Psoas muscle (tissue), 7 donors: ENCODE measurements at regions not wholly inside any gene's neighbourhood (a gene's known extent, or its start where the extent isn't known, plus 50 kb on each side); places are given as distances from the start of the nearest gene placed in this dataset.

ENCODE experiments used
- ATAC-seq, 4 donors: fragments of 200-7000 bp; cut with Tn5 transposase; one replicate each; pipeline ENCODE4 v1.9.1; 2020; ENCODE audit warnings: moderate library complexity in 3 of 4, mild to moderate bottlenecking in 2 of 4
- DNase-seq, 2 donors: peaks; one replicate each; pipeline ENCODE4 v3.0.0-alpha.2; 2020
- H3K27ac ChIP-seq: fragments of 200-600 bp; one replicate; pipeline ENCODE4 v1.8.0; 2022
- H3K27me3 ChIP-seq, 3 donors: fragments of 200-600 bp in 1 of 3; one replicate each; pipeline versions ENCODE4 v1.6.1 to v1.8.0; 2013 to 2022; ENCODE audit warnings: low read length in 2 of 3, mild to moderate bottlenecking in 2 of 3, moderate library complexity in 1 of 3; ENCODE audit not compliant: insufficient read depth in 3 of 3
- H3K36me3 ChIP-seq, 2 donors: fragments of 200-600 bp in 1 of 2; one replicate each; pipeline versions ENCODE4 v1.6.1 to v1.8.0; 2013 to 2022; ENCODE audit warnings: low read depth in 1 of 2, mild to moderate bottlenecking in 1 of 2, moderate library complexity in 1 of 2; ENCODE audit not compliant: insufficient read depth in 1 of 2
- H3K4me1 ChIP-seq: fragments of 200-600 bp; one replicate; pipeline ENCODE4 v1.8.0; 2022
- H3K4me3 ChIP-seq: fragments of 200-600 bp; one replicate; pipeline ENCODE4 v1.8.0; 2022; ENCODE audit warnings: mild to moderate bottlenecking
- H3K9me3 ChIP-seq: fragments of 200-600 bp; one replicate; pipeline ENCODE4 v1.8.0; 2022
- WGBS, 3 donors: extraction: QIAGEN DNeasy Blood & Tissue Kit; methylation state at CpG; one replicate each; pipeline versions ENCODE4 v1.1.6 to v1.1.7; 2013; 5-methylcytosine and 5-hydroxymethylcytosine counted together
- intact Hi-C, 2 donors: fragments of 100-400 bp; cut with DNase I; formaldehyde crosslinking; loops; one replicate each; pipeline versions ENCODE4 v1.11.0 to v1.14.2; 2022
- TF ChIP-seq, protein P1 (sequence below): fragments of 200-600 bp; IDR thresholded peaks from one replicate; pipeline ENCODE4 v1.8.0; 2022; ENCODE audit warnings: antibody characterized with exemption
- donor health status: healthy with polysubstance abuse.
- donor health status: DM: no; HTN: no; CAD: no; lungs with moderate emphysema.
- donor health status: Bipolar disorder and iron deficiency.
- donor health status: healthy.
- donor health status: DM: yes; HTN: yes; CAD: no.
- donor health status: DM: no; HTN: no; CAD: no.
- donor health status: DM: yes; HTN: yes; CAD: no.

GRCh38 chr10:93173967-93174845, 100.5 kb downstream of the CYP26A1 start:
- TF ChIP-seq, protein P1, sequence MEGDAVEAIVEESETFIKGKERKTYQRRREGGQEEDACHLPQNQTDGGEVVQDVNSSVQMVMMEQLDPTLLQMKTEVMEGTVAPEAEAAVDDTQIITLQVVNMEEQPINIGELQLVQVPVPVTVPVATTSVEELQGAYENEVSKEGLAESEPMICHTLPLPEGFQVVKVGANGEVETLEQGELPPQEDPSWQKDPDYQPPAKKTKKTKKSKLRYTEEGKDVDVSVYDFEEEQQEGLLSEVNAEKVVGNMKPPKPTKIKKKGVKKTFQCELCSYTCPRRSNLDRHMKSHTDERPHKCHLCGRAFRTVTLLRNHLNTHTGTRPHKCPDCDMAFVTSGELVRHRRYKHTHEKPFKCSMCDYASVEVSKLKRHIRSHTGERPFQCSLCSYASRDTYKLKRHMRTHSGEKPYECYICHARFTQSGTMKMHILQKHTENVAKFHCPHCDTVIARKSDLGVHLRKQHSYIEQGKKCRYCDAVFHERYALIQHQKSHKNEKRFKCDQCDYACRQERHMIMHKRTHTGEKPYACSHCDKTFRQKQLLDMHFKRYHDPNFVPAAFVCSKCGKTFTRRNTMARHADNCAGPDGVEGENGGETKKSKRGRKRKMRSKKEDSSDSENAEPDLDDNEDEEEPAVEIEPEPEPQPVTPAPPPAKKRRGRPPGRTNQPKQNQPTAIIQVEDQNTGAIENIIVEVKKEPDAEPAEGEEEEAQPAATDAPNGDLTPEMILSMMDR: no peak
- H3K27ac ChIP-seq: no peak overlapping the region
- H3K4me1 ChIP-seq: no peaks in the 10 kb centered on the region
- ATAC-seq (no peak), DNase-seq (no peak)
- intact Hi-C loops: no loop called here
- no peaks in the 10 kb centered on the region for H3K9me3 ChIP-seq
- WGBS, 3 donors: 45 to 51% (median 48%) methylated on average over 10 of the region's 10 CpGs
- H3K36me3 ChIP-seq: no peaks in the 10 kb centered on the region
- peaks cover 0 to 6% (median 2%) of the 10 kb centered on the region in 3 donors for H3K27me3 ChIP-seq
- no peak overlapping the region for H3K4me3 ChIP-seq

- Histone ChIP-seq H3K4me1 (no peaks in the 10 kb centered on the region), H3K27me3 (peaks cover 0 to 6% (median 2%) of the 10 kb centered on the region in 3 donors), H3K9me3 (no peaks in the 10 kb centered on the region), H3K36me3 (no peaks in the 10 kb centered on the region), H3K27ac (no peak overlapping the region), H3K4me3 (no peak overlapping the region)
- intact Hi-C loops: no loop called here
- ATAC-seq (no peak), DNase-seq (no peak)
- TF ChIP-seq, protein P1: no peak
- WGBS, 3 donors: 54 to 59% (median 54%) methylated on average over 6 of the region's 6 CpGs
Measured at GRCh38 chr10:93175490-93175889, 101.8 kb downstream of the CYP26A1 start.

- Histone ChIP-seq H3K36me3 (no peaks in the 10 kb centered on the region), H3K27me3 (no peaks in the 10 kb centered on the region), H3K4me3 (no peak overlapping the region), H3K9me3 (no peaks in the 10 kb centered on the region), H3K27ac (no peak overlapping the region), H3K4me1 (no peaks in the 10 kb centered on the region)
- TF ChIP-seq, protein P1: no peak
- ATAC-seq: no peak
- intact Hi-C loops: no loop called here
- DNase-seq: no peak
Measured at GRCh38 chr10:93177511-93177910, 103.8 kb downstream of the CYP26A1 start.

- Histone ChIP-seq H3K9me3 (no peaks in the 10 kb centered on the region), H3K27me3 (no peaks in the 10 kb centered on the region), H3K36me3 (no peaks in the 10 kb centered on the region), H3K27ac (no peak overlapping the region), H3K4me3 (no peak overlapping the region), H3K4me1 (no peaks in the 10 kb centered on the region)
- TF ChIP-seq, protein P1: no peak
- intact Hi-C loops: no loop called here
- ATAC-seq: no peak
- no peak for DNase-seq
Measured at GRCh38 chr10:93178226-93178625, 104.5 kb downstream of the CYP26A1 start.
